ENCODE measurements at regions not wholly inside any gene's neighbourhood (a gene's known extent, or its start where the extent isn't known, plus 50 kb on each side); places are given as distances from the start of the nearest gene placed in this dataset.
"Not testable (repeated sequence)": the region's sequence is repeated elsewhere in the genome, so short reads cannot be mapped to it uniquely, and the experiment has no call there.

GRCh38 chr15:70575231-70576226 lies 187.8 kb downstream of the UACA start:
- Histone ChIP-seq H3K4me2 (ENCODE audit: low read length) (no peak overlapping the region), H3K9me2 (replicated peaks; ENCODE audit: control insufficient read depth, low read length) (no peaks in the 10 kb centered on the region), H3K27ac (ENCODE audit: low read depth, low read length) (no peak overlapping the region), H3K27me3 (ENCODE audit: control insufficient read depth, low read length) (no peaks in the 10 kb centered on the region), H3K4me1 (ENCODE audit: control insufficient read depth, low read length) (no peaks in the 10 kb centered on the region), H4K20me1 (ENCODE audit: control insufficient read depth, insufficient read depth, low read depth, low read length) (no peaks in the 10 kb centered on the region), H3K4me3 (ENCODE audit: low read length) (no peak overlapping the region), H3K36me3 (ENCODE audit: control insufficient read depth, low read length) (no peaks in the 10 kb centered on the region), H3F3A (ENCODE audit: control insufficient read depth, insufficient read depth) (no peaks in the 10 kb centered on the region), H3K9me3 (ENCODE audit: control insufficient read depth, insufficient read depth, low read length) (no peaks in the 10 kb centered on the region), H3K79me2 (ENCODE audit: control insufficient read depth, low read length) (no peaks in the 10 kb centered on the region)
- TF ChIP-seq CTCF (IDR thresholded peaks at IDR 0.05; ENCODE audit: low read depth, low read length, poor library complexity, severe bottlenecking) (no peak), EZH2phosphoT487 (IDR thresholded peaks at IDR 0.05; ENCODE audit: borderline replicate concordance, low read length) (no peak)

GRCh38 chr15:70574325-70574724 lies 189.0 kb downstream of the UACA start:
- H3K27me3 ChIP-seq (ENCODE audit: control insufficient read depth, low read length); H3K36me3 ChIP-seq (ENCODE audit: control insufficient read depth, low read length); H3K9me2 ChIP-seq (replicated peaks; ENCODE audit: control insufficient read depth, low read length); H3K27ac ChIP-seq (ENCODE audit: low read depth, low read length); H3F3A ChIP-seq (ENCODE audit: control insufficient read depth, insufficient read depth); H3K4me3 ChIP-seq (ENCODE audit: low read length); H3K79me2 ChIP-seq (ENCODE audit: control insufficient read depth, low read length); H3K9me3 ChIP-seq (ENCODE audit: control insufficient read depth, insufficient read depth, low read length); H3K4me1 ChIP-seq (ENCODE audit: control insufficient read depth, low read length); H3K4me2 ChIP-seq (ENCODE audit: low read length); H4K20me1 ChIP-seq (ENCODE audit: control insufficient read depth, insufficient read depth, low read depth, low read length): not testable (repeated sequence)

GRCh38 chr15:70573121-70573850 lies 190.1 kb downstream of the UACA start:
- Histone ChIP-seq H3K27ac (ENCODE audit: low read depth, low read length) (no peak overlapping the region), H3K4me2 (ENCODE audit: low read length) (no peak overlapping the region), H3K36me3 (ENCODE audit: control insufficient read depth, low read length) (no peaks in the 10 kb centered on the region), H3K9me3 (ENCODE audit: control insufficient read depth, insufficient read depth, low read length) (no peaks in the 10 kb centered on the region), H4K20me1 (ENCODE audit: control insufficient read depth, insufficient read depth, low read depth, low read length) (no peaks in the 10 kb centered on the region), H3K4me1 (ENCODE audit: control insufficient read depth, low read length) (no peaks in the 10 kb centered on the region), H3K9me2 (replicated peaks; ENCODE audit: control insufficient read depth, low read length) (no peaks in the 10 kb centered on the region), H3K4me3 (ENCODE audit: low read length) (no peak overlapping the region), H3K79me2 (ENCODE audit: control insufficient read depth, low read length) (no peaks in the 10 kb centered on the region), H3K27me3 (ENCODE audit: control insufficient read depth, low read length) (no peaks in the 10 kb centered on the region), H3F3A (ENCODE audit: control insufficient read depth, insufficient read depth) (no peaks in the 10 kb centered on the region)
- TF ChIP-seq EZH2phosphoT487 (IDR thresholded peaks at IDR 0.05; ENCODE audit: borderline replicate concordance, low read length): no peak
- no peak for TF ChIP-seq CTCF (IDR thresholded peaks at IDR 0.05; ENCODE audit: low read depth, low read length, poor library complexity, severe bottlenecking)
